ENCODE measurements at regions not wholly inside any gene's neighbourhood (a gene's known extent, or its start where the extent isn't known, plus 50 kb on each side); places are given as distances from the start of the nearest gene placed in this dataset.
A peak's percentile ranks its signal among the peaks of the same experiment; 100 is the strongest.

GRCh38 chr1:193581341-193581740, 394.9 kb upstream of the B3GALT2 start:
- no peak for DNase-seq (ENCODE audit: low read depth, low spot score)

- DNase-seq (ENCODE audit: low read depth, low spot score), result no peak
Observed at GRCh38 chr1:193580419-193580818, 394.0 kb upstream of the B3GALT2 start.

DNA sequence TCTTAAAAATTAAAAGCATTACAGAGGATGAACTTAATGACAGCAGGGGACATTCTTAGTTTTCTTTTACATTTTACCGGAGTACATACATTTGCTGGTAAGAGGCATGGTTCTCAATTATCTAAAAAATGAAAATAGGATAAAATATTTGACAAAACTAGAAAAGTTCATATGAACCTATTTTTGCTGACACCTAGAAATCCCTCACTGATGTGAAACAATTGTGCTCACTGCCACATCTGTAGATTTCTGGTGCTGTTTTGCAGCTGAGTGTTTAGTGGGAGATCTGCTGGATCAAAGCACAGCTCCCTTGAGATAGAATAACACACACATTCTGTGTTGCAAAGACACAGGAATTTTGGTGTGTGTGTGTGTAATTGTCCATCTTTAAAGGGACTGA, 392.9 kb upstream of the B3GALT2 start:
- no peak for DNase-seq (ENCODE audit: low read depth, low spot score)

- no peak for DNase-seq (ENCODE audit: low read depth, low spot score)
Observed at GRCh38 chr1:193574913-193575312, 388.5 kb upstream of the B3GALT2 start.

- no peak for DNase-seq (ENCODE audit: low read depth, low spot score)
Observed at GRCh38 chr1:193569983-193570269, 383.5 kb upstream of the B3GALT2 start.

GRCh38 chr1:193569096-193569982, 382.9 kb upstream of the B3GALT2 start:
- DNase-seq (ENCODE audit: low read depth, low spot score), result no peak

- no peak for DNase-seq (ENCODE audit: low read depth, low spot score)
Observed at GRCh38 chr1:193568512-193568911, 382.1 kb upstream of the B3GALT2 start.

GRCh38 chr1:193567937-193568336, 381.5 kb upstream of the B3GALT2 start:
- no peak for DNase-seq (ENCODE audit: low read depth, low spot score)

DNA sequence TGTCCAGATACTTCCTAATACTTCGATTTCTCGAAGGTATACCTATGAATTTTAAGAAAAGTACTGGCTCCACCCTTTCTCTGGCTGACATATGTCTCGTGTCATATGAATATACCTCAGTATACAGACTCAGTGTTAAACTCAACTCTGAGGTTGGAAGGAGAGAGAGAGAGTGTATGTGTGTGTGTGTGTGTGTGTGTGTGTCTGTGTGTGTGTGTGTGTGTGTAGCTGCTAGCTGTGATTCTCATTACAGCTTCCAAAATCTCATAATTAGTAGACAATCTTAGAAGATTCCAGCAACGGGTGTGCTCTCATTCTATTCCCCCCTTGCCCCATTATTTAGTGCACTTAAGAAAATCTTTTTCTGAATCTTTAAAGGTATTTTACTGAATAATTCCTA, 380.3 kb upstream of the B3GALT2 start:
- no peak for DNase-seq (ENCODE audit: low read depth, low spot score)

DNA sequence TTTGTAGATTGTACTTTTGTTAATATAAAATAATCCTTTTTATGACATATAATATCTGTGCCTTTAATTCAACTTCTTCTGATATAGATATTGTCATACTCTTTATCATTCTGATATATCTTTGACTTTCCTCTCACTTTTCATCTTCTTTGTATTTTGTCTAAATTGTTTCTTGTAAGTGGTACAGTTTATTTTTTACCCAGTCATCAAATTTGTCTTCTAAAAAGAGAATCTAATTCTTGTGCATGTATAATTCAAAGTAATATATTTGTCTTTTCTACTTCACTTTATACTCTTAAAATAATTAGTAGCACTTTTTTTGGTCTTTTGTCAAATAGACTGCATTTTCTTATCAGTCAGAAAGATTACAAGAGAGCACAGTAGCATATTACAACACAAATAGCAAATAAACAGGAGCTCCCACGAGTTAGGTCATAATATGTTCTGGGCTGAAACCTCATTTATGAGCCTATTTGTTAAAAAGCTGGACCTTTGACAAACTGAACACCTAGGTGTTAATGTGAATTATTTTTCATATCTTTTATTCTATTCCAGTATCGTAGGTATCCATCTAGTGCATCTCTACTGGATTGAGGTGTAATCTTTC, 379.7 kb upstream of the B3GALT2 start:
- no peak for DNase-seq (ENCODE audit: low read depth, low spot score)

- DNase-seq (ENCODE audit: low read depth, low spot score), result peak; percentile 50
Observed at GRCh38 chr1:193562121-193562520, 375.7 kb upstream of the B3GALT2 start.

DNA sequence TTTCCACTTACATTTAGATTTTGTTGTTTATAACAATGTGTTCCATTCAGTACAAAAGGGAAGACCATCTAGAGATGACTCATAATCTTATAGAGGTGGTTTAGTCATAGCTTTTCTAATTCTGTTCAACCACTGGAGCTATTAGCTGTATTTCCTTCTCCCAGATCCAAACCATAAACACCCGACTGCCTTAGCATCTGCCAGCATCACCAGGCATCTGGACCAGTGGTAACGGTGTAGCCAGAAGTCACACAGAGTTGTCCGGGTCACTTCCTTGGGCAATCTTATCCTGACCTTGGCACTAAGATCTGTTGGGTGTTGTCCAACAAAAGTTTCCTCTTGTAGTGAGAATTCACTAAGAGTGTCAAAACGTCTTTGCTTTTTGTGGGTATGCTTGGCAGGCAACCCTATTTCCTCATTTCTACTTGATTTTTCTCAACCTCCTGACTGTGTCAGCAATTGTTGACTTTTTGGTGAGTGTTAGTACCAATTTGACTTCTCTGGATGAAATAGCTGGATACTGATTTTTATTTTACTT, 372.1 kb upstream of the B3GALT2 start:
- DNase-seq (ENCODE audit: low read depth, low spot score), result no peak

- DNase-seq (ENCODE audit: low read depth, low spot score), result no peak
Observed at GRCh38 chr1:193555662-193556441, 369.4 kb upstream of the B3GALT2 start.

- no peak for DNase-seq (ENCODE audit: low read depth, low spot score)
Observed at GRCh38 chr1:193553564-193553963, 367.2 kb upstream of the B3GALT2 start.

DNA sequence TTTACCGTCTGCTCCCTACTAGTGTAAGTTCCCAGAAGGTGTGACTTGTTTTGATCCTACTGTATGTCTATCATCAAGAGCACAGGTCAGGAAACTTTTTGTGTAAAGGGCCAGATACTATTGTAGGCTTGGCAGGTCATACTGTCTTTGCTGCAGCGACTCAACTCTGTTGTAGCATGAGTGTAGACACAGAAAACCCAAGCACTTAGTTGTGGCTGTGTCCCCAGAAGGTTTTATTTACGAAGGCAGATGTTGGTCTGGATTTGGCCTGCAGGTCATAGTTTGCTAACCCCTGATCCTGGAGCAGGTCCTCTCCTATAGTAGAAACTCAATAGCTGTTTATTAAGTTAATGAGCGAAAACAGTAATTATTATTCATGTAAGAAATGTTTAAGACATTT, 365.9 kb upstream of the B3GALT2 start:
- no peak for DNase-seq (ENCODE audit: low read depth, low spot score)

GRCh38 chr1:193549081-193549480, 362.7 kb upstream of the B3GALT2 start:
- no peak for DNase-seq (ENCODE audit: low read depth, low spot score)

GRCh38 chr1:193545171-193545570, 358.8 kb upstream of the B3GALT2 start:
- DNase-seq (ENCODE audit: low read depth, low spot score), result no peak

DNA sequence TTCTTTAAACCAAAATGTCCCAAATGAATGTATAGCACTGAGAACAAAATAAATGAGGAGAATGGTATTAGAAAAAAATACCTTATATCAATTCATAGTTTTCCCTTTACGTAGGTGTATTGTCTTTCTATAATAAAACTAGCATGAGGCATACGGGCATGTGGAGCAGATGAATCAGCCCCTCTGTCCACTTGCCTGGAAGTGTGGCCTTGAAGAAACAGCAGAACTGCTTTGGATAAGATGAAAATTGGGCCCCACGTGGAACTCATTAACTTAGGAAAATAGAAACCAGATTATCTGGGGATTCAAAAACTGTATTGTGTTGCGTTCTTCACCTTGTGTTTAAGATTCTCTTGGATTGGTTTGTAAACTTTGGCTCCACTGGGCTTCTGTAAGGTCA, 356.8 kb upstream of the B3GALT2 start:
- no peak for DNase-seq (ENCODE audit: low read depth, low spot score)

DNA sequence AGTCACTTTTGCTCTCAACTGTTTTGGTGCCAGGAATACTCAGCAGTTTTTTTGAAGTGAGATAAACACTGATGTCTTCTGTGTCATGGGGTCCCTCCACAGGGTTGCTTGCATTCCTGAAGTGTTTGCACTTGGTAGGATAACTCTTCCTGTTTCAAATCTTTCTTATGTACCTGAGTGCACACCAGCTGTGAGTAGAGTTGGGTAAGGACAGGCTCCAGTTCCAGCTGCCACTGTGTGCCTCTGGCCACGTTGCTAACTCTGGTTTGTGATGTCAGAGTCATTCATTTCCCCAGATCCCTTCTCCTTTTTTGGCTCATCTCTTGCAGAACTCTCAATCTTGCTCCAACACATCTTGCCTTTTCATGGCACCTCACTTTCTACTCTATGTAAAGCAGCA, 356.3 kb upstream of the B3GALT2 start:
- peak; percentile 30 for DNase-seq (ENCODE audit: low read depth, low spot score)

DNA sequence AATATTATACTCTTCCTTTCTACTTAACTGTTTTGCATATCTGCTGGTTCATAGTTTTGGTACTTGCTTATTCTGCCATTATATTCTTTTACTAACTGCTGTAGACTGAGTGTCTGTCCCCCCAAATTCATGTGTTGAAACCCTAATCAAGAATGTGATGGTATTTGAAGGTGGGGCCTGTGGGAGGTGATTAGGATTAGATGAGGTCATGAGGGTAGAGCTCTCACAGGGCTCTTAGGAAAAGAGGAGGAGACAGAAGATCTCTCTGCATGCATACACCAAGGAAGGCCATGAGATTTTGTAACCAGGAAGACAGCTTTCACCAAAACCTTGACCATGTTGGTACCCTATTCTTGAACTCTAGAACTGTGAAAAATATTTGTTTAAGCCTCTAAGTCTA, 354.1 kb upstream of the B3GALT2 start:
- no peak for DNase-seq (ENCODE audit: low read depth, low spot score)

GRCh38 chr1:193539731-193540459, 353.5 kb upstream of the B3GALT2 start:
- DNase-seq (ENCODE audit: low read depth, low spot score), result no peak

- no peak for DNase-seq (ENCODE audit: low read depth, low spot score)
Observed at GRCh38 chr1:193538680-193539079, 352.3 kb upstream of the B3GALT2 start.
